ENCODE measurements at regions not wholly inside any gene's neighbourhood (a gene's known extent, or its start where the extent isn't known, plus 50 kb on each side); places are given as distances from the start of the nearest gene placed in this dataset.

DNA sequence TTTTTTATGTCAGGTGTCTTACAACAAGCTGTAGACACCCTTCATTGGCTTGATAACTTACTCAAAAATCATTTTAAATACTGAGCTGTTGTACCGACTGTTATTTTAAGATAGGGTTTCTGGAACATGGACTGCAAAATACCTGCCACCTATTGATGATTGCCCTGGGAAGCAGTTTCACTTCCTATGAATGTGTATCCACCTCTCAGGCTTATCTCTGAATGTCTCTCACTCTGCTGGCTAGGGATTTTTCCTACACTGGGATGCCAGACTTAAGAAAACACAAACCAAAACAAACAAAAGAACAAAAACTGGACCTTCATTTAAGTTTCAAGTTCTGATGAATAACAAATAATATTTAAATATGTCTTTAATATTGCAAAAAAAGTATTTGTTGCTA is 663.7 kb downstream of the EFNB2 start:
- no peak for DNase-seq (ENCODE audit: low spot score in 2 of 2, unreplicated experiment in 2 of 2)
- no peaks in the 10 kb centered on the region for H3K36me3 Mint-ChIP-seq
- H3K4me3 Mint-ChIP-seq: no peak overlapping the region
- no peak overlapping the region for H3K27ac Mint-ChIP-seq
- H3K4me1 Mint-ChIP-seq: peaks cover 5% of the 10 kb centered on the region
- TF ChIP-seq, protein P1, sequence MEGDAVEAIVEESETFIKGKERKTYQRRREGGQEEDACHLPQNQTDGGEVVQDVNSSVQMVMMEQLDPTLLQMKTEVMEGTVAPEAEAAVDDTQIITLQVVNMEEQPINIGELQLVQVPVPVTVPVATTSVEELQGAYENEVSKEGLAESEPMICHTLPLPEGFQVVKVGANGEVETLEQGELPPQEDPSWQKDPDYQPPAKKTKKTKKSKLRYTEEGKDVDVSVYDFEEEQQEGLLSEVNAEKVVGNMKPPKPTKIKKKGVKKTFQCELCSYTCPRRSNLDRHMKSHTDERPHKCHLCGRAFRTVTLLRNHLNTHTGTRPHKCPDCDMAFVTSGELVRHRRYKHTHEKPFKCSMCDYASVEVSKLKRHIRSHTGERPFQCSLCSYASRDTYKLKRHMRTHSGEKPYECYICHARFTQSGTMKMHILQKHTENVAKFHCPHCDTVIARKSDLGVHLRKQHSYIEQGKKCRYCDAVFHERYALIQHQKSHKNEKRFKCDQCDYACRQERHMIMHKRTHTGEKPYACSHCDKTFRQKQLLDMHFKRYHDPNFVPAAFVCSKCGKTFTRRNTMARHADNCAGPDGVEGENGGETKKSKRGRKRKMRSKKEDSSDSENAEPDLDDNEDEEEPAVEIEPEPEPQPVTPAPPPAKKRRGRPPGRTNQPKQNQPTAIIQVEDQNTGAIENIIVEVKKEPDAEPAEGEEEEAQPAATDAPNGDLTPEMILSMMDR (IDR thresholded peaks at IDR 0.05; ENCODE audit: unreplicated experiment): no peak
- no peaks in the 10 kb centered on the region for H3K27me3 Mint-ChIP-seq (ENCODE audit: low read depth)
- H3K9me3 Mint-ChIP-seq: no peaks in the 10 kb centered on the region

DNA sequence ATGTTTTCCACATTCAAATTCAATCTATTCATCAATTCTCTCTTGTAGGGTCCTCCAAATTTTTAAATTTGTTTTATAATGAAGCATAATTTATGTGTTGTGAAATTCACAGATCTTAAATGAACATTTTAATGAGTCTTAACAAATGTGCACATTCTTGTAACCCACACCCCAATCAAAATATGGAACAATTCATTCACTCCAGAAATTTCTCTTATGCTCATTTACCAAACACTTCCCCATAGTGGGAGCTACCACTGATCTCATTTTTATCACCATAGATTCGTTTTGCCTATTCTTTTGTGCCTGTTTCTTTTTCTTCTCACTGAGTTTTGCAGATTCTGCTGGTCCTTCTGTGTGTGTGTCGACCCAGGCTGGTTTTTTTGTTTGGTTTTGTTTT is 664.1 kb downstream of the EFNB2 start:
- TF ChIP-seq, protein P1 (IDR thresholded peaks at IDR 0.05; ENCODE audit: unreplicated experiment): no peak
- H3K27ac Mint-ChIP-seq: no peak overlapping the region
- no peak overlapping the region for H3K4me3 Mint-ChIP-seq
- H3K36me3 Mint-ChIP-seq: no peaks in the 10 kb centered on the region
- H3K9me3 Mint-ChIP-seq: no peaks in the 10 kb centered on the region
- DNase-seq (ENCODE audit: low spot score in 2 of 2, unreplicated experiment in 2 of 2): no peak
- no peaks in the 10 kb centered on the region for H3K27me3 Mint-ChIP-seq (ENCODE audit: low read depth)
- peaks cover 4% of the 10 kb centered on the region for H3K4me1 Mint-ChIP-seq

DNA sequence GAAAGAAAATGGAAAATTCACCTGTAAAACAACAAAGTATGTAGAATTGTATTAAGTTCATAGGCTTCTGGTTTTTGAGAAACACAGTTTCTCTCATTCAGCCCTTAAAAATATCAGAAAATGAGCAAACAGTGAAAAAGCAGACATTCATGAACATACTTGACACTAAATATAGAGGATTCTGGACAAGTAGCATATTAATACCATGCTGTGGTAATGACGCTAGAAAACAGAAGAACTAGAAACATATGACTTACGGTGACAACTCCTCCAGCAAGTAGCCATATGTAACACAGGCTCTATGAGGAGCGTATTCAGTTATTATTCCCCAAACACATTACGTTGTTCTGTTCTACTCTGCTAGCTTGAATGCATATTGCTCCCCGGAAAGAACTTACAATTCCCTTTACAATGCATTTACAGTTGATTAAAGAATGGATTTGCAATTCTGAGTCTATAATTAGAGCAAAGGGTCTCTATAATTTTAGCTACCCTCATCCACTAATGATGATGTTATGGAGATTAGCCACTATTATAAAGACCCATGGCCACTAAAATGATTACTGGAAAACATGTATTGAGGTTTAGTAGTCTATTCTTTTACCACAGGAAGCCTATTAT is 672.1 kb downstream of the EFNB2 start:
- TF ChIP-seq, protein P1 (IDR thresholded peaks at IDR 0.05; ENCODE audit: unreplicated experiment): no peak
- Mint-ChIP-seq H3K4me1 (peaks cover 14% of the 10 kb centered on the region), H3K27me3 (ENCODE audit: low read depth) (no peaks in the 10 kb centered on the region), H3K4me3 (no peak overlapping the region), H3K9me3 (peaks cover 9% of the 10 kb centered on the region), H3K27ac (no peak overlapping the region), H3K36me3 (no peaks in the 10 kb centered on the region)
- DNase-seq (ENCODE audit: low spot score in 2 of 2, unreplicated experiment in 2 of 2): no peak

DNA sequence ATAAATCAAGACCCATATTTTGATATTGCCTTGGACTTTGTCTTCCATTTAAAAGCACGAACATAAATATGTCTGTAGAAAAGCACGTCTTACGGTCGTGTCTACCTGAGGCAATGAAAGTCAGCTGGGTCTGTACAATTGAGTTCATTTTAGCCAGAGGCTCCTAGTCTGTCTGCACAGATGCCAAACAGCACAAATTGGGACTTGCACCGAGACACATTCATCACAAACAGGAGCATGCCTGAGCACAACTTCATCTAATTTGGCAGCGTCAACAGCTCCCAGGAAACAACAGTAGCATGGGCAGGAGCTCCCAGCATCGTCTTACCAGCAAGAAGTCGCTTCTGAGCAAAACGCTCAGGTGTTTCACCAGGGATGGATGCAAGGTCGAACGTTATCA is 687.0 kb downstream of the EFNB2 start:
- peak overlapping the region; percentile 22 for H3K27ac Mint-ChIP-seq
- no peaks in the 10 kb centered on the region for H3K36me3 Mint-ChIP-seq
- peaks cover 6% of the 10 kb centered on the region for H3K9me3 Mint-ChIP-seq
- no peaks in the 10 kb centered on the region for H3K27me3 Mint-ChIP-seq (ENCODE audit: low read depth)
- DNase-seq (ENCODE audit: low spot score in 2 of 2, unreplicated experiment in 2 of 2): no peak
- peaks cover 54% of the 10 kb centered on the region for H3K4me1 Mint-ChIP-seq
- H3K4me3 Mint-ChIP-seq: peak overlapping the region; percentile 10
- TF ChIP-seq, protein P1 (IDR thresholded peaks at IDR 0.05; ENCODE audit: unreplicated experiment): no peak

DNA sequence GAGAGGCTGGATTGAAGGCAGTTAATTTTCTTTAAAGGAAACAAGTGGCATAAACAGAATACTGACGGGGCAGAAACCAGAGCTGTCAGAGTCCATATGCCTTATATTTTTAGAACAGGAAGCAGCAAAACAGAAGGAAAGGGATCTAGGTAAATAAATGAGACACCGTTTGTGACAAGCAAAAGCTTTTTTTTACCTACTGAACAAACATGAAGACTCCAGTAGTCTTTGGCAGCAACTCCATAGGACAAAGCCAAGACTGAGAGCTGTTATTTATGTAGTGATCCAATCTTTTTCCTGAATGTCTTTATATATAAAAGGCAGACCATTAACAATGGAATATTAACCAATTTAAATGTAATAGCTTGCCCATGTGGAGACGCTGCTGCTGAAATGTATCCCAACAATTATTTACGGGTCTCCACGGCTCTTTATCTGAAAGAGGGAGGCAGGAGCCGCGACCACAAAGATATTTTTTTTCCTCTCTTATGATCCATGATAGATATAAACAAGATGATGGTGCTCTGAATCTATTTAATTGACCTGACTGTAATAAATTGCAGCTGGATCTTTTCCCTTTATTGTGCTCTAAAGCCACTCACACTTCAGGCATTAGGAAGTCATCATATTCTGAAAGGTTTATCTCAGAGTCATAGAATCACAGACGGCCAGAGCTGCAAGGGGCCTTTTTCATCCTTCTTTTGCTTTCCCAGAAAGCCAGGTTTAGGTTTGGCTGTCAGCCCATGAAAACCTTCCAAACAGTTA is 687.8 kb downstream of the EFNB2 start:
- H3K27me3 Mint-ChIP-seq (ENCODE audit: low read depth): no peaks in the 10 kb centered on the region
- no peaks in the 10 kb centered on the region for H3K36me3 Mint-ChIP-seq
- H3K4me1 Mint-ChIP-seq: peaks cover 60% of the 10 kb centered on the region
- peak overlapping the region; percentile 66 for H3K27ac Mint-ChIP-seq
- H3K9me3 Mint-ChIP-seq: peaks cover 6% of the 10 kb centered on the region
- no peak for DNase-seq (ENCODE audit: low spot score in 2 of 2, unreplicated experiment in 2 of 2)
- TF ChIP-seq, protein P1 (IDR thresholded peaks at IDR 0.05; ENCODE audit: unreplicated experiment): no peak
- H3K4me3 Mint-ChIP-seq: peak overlapping the region; percentile 7
